GM21423 (cell line): ENCODE measurements at regions not wholly inside any gene's neighbourhood (a gene's known extent, or its start where the extent isn't known, plus 50 kb on each side); places are given as distances from the start of the nearest gene placed in this dataset.
"Not testable (repeated sequence)": the region's sequence is repeated elsewhere in the genome, so short reads cannot be mapped to it uniquely, and the experiment has no call there.

Experiments used
- ATAC-seq: cut with Tn5 transposase; IDR thresholded peaks from one replicate; pipeline ENCODE4 v1.9.1; 2021; ENCODE audit warnings: mild to moderate bottlenecking, moderate library complexity; ENCODE audit not compliant: unreplicated experiment

DNA sequence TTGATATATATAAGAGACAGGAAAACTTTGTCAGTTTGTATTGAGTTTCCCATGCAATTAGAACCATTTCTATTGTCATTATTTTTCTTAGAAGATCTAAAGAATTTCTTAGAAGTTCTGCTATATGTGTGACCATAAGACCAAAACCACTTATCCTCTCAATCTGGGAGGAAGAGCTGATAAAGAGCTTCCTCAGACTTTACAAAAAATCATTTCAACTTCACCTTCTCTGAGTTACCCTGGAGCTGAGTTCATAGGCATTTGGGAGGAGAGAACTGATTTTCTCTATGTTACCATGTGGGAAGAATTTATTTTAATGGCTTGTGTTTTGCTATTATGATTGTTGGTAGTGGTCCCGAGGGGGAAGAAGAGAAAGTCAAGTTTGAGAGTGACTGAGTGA is 329.3 kb downstream of the GPD2 start:
- no peak for ATAC-seq

DNA sequence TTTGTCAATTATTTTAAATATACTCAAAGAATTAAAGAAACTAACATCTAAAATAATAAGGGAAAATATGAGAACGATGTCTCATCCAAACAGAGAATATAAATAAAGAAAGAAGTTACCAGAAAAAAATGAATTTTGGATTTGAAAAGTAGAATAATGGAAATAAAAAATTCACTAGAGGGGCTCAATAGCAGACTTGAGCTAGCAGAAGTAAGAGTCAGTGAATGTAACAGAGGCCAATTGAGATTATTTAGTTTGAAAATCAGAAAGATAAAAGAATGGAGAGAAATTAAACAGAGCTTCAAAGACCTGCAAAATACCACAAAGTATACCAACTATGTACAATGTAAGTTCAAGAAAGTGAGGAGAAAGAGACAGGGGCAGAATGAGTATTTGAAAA is 333.6 kb downstream of the GPD2 start:
- no peak for ATAC-seq

DNA sequence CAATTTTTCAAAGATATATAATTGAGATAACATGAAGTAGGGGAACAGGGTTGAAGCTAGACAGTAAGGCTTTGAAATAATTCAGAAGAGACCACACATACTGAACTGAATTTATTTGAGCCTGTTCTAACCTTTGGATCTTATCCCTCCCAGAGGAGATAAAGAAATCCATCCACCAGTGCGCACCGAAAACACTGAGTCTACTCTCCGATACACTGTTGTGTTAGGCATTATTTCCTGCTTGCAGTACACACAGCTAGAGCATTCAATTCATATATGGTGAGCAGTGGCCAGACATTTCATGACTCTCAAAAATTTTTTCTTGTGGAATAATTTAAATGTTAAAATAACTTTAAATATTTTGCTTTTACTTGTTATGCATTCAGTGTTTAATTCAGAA is 342.7 kb downstream of the GPD2 start:
- no peak for ATAC-seq

DNA sequence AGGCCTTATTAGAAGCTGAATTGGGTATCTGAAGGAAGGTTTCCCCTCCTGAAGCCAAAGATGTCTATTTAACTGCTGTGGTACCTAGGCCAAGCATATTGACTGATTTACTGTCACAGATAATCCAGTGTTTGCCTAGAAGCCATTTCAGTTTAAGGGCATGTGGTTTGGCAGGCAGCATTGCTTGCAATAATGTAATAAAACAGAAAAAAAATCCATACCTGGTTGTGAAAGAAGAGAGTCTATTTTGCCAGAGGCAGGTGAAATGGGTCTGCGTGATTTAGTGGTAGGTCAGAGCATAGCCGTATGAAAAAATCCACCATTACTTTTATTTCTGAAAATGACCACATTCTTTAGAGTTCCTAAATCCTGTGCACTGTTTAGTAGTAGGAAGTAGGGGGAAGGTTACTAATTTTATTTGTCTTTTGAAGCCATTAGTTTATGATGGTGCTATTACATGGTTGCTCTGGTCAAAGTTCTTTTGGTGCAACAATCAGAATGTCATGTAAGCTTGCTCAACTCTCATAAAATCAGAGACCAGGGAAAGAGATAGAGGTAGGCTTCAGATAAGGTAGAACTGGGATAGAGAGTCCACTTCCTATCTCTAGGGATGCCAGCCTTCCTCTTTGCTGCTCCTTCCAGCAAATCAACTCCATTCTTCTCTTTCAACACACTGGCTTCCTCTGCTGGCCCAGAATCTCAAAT is 343.4 kb downstream of the GPD2 start:
- ATAC-seq = no peak

DNA sequence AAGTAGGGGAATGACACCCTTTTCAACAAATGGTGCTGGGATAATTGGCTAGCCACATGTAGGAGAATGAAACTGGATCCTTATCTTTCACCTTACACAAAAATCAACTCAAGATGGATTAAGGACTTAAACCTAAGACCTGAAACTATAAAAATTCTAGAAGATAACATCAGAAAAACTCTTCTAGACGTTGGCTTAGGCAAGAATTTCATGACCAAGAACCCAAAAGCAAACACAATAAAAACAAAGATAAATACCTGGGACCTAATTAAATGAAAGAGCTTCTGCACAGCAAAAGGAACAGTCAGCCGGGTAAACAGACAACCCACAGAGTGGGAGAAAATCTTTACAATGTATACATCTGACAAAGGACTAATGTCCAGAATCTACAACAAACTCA is 345.5 kb downstream of the GPD2 start:
- not testable (repeated sequence) for ATAC-seq

DNA sequence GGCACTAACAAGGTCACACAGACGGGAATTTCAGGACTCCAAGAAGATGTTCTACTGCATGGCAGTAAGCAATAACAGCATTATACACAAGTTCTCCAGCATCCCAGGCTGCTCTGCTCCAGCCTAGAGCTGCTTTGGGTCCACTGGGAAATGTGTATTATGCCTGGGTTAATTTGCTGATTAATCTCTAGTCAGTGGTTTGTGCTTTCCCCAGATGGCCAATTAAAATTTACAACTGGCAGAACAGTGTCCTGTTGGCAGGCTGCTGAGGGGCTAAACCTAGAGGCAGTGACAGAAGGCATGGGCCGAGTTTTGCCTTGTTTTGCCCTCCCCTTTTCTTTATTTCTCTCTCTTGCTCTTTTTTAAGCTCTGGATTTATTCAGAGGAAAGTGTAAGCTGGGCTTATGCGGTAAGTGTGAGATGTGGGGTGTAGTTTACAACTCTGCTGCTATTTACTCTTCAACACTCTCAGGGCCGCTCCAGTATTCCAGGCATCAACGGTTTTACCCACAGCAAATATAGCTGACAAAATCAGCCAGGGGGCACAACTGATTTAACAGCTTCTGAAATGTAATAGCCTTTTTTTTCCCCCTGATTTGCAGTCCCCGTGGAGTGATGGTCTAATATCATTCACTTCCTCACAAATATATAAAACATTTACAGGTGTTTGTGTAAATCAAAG is 348.0 kb downstream of the GPD2 start:
- no peak for ATAC-seq

DNA sequence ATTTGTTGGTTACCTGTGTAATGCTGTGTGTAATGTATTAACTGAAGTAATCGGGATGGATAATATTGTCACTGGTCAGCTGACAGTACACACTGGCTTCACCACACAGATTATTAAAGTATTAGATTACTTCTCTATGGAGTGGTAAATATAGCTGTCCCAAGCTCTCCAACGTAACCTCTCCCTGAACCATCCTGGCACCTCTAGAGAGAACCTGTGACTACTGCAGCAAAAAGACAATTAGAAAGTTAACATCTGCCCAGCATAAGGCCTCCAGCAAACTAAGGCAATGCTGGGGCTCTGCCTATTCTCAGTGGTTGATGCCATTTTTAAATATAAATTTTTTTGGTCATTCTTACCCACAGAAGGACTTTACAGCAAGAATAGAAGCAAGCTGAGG is 351.3 kb downstream of the GPD2 start:
- no peak for ATAC-seq

DNA sequence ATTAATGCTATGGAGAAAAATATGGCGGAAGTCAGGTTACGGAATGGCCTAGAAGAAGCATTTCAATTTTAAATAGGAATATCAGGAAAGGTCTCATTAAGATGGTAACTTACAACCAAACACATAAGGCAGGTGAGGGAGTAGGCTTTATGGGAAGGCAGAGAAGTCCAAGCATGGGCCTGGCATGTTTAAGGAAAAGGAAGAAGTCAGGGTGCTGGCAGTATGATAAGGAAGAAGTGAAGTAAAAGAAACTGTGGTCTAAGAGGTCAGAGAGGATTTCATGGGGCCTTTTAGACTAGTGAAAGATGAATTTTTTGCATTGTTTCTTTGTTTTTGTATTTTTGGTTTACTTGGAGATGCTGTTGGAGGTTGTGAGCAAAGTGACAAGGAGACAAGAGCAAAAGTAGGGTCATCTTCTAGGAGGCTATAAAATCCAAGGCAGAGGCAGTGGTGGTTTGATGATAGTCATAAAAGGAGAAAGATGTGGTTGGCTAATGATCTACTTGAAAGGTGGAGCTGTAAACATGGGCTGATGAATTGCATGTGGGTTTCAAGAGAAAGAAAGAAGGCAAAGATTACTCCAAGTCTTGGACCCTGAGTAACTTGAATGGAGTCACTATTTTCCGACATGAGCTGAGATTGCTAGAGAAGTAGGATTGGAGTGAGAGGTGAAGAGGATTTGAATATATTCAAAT is 354.3 kb downstream of the GPD2 start:
- no peak for ATAC-seq

DNA sequence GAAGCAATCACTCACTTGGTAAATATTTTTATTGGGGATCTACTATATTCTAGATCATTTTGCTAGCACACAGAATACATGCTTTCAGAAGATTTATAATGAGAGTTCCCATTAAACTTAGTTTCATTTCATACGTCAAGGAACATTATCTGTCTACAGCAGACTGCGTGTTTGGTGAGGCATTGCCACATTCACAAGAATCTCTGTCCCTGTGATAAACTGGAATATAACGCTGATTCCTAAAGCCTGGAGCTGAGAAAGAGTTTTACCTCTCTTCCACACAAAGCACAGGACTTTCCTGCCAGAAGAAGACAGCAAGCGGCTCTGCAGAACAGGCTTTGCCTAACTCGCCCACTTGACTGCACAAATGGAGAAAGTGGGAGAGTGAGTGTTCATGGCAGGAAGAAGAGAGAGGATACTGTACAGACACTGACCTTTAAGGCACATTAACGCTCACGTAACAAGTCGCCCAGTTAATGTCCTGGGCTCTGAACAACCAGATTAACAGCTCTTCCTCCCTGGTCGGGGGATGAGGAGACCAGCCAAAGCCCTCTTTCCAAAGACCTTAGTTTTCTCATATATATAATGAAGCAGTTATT is 356.2 kb downstream of the GPD2 start:
- no peak for ATAC-seq

DNA sequence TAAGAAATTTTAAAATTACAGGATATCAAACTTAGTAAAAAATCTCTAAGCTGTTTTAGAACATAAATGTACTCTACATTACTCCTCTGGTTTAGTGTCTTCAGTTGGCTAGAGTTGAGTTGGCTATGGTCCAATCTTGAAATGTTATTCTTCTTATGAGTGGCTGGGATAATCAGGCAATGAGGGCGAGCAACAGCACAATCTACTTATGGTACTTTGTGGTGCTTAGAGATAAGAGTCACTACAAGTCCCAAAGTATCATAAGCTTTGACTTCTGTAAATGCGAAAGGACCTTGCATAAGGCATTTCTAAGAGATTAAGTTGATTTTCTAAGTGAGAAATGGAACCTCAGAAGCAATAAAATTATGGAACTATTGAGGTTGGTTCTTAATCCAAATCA is 361.7 kb downstream of the GPD2 start:
- no peak for ATAC-seq

DNA sequence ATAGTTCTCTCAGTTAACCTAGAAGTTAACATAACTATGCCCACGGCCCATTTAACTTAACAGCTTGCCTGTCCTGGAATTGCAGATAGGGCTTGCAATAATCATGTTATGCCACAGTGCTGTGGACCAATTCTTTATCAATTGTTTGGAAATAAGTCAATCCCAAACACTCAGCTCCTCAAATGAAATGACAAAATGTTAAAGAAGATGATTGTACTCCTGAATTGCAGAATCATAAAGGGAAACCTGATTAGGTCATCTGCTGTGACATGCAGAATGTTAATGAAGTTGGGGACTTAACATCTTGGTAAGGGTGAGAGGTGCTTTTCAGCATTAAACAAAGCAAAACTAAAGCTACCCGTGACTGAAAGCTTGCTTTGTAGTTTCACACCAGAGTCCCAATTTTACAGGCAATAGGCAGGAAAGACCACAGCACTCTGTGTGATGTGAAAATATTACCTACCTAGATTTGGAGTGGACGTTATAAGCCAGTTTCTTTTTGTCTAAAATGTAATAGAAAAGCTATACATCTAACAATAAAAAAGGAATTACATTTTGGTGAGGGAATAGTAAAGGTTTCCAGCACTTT is 364.0 kb downstream of the GPD2 start:
- ATAC-seq = no peak

DNA sequence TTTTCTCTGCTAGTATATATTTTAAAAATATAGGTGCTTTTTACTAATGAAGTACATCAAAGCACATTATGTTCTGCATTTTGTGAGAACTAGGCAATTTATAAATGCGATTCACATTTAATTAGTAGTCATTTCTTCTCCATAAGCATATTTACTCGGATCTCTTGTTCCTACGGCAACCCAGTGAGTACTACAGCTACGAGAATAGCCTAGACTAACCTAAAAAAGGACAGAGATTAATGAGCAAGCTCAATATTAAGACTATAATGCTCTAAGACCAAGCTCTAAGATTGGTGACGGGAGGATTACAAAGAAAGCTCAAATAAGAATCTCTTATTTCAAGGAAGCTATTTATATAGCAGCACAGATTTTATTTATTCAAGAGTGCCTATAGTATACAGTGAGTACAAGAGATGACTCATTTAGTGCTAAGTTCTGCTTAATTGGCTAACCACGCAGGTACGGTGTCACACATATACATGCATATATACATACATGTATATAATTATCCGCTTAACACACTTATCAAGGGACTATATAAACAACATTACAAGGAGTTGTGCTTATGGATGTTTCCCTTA is 364.7 kb downstream of the GPD2 start:
- ATAC-seq = no peak

DNA sequence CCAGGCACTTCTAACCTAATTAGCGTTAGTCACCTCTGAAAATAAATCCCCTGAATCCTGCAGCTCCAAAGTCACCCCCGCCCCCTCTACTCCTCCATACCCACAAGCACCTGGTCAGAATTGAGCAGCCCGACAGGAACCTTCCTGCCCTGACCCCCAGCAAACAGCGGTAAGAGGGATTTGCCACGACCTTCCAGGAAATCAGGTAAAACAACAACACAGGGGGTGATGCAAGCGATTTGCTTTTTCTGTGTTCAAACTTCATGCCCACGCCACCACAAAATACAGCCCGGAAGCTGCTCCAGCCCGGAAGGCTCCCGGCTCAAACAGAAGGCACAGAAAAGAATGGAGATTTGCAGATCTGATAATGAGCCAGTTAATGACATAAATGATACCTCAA is 367.1 kb downstream of the GPD2 start:
- no peak for ATAC-seq

DNA sequence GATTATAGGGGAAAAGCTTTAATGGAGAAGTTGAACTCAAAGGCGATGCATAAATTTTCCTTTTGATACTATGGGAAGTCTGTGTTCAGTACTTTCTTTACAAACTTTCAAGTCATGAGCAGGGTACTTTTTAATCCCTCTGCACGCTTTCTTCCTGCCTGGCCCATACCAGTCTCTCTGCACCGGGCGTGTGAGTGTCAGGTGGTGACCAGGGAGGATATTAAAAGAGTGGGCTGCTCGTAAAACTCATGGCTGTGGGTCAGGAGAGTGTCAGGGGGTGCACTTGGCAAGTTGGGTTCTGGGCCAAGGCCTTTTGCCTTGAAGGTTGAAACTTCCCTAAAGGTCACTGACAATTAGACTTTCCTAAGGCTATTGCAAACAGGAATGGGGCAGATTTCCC is 367.8 kb downstream of the GPD2 start:
- ATAC-seq = no peak

DNA sequence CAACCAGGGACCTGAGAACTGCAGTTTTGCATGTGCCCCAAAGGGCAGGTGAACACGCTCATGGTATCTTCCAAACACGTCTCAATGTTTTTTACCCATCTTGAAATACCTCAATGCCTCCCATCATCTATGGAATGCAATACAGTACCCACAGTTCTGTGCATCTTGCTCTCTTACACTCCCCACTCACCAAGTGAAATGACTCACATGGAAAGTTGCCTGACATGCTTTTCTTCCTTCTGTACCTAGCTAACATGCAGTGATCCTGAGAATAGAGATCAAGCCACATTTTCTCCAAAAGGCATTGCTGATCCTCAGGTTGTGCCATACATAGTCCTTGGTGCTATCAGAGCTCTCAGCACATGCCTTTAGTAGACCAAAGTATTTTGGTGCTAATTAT is 373.9 kb downstream of the GPD2 start:
- ATAC-seq = no peak

DNA sequence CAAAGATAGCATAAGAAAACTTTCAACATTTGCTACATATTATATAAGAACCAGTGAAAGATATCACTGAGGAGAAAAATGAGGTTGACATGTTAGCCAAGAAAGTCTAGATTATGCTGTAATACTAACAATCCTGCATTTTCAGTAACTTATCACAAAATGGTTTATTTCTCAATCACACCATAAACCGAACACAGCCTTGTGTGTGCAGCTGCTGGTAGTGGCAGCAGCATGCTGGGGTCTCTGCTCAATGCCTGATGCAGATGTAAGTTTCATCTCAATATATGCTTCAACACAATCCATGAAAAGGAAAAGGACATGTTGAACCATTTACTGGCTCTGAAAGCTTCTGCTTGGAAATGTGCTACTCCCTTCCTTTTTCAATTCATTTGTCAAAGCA is 376.3 kb downstream of the GPD2 start:
- ATAC-seq = no peak

DNA sequence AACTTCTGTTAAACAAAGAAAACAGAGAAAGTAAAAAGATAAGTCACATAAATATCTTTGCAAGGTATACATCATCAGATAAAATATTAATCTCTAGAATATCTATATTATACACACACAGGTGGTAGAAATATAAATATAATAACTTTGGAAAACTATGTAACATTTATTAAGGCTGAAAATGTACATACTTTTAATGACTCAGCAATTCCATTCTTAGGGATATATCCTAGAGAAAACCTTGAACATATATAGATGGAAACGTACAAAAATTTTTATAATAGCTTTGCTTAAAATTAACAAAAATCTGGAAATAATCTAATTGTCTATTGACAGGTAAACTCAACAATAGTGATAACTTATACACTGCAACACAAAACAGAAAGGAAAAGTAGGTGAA is 381.3 kb downstream of the GPD2 start:
- no peak for ATAC-seq

DNA sequence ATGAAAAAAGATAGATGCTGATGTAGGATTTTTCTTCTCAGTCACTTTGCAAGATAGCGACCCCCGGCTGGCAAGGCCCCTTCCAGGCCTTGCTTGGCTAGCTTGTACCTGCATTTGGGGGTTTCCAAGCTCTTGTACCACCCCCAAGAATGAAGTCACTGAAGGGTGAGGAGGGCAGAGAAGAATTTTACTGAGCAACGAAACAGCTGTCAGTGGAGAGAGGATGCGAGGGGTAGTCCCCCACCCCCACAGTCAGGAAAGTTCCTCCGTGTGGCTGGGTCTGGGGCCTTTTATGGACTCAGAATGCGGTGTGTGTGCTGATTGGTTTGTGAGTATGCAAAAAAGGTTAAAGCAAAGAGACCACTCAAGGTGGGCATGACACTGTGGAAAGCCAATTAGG is 382.0 kb downstream of the GPD2 start:
- ATAC-seq = no peak

DNA sequence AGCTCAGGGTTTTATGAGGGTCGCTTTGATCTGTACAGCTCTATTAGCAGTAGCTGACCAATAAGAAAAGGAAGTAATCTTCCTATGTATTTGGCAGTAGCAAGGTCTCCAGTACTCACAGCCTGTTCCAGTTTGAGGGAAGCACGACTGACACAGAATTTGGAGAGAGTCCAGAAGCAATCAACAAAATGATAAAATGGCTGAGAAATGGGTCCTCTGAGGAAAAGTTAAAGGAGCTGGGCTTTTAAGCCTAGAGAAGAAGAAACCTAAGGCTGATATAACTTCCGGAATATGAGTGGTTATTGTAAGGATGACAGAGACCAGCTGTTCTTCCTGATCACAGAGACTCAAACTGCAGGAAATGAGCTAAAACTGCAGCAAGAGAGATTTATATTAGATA is 382.8 kb downstream of the GPD2 start:
- no peak for ATAC-seq

DNA sequence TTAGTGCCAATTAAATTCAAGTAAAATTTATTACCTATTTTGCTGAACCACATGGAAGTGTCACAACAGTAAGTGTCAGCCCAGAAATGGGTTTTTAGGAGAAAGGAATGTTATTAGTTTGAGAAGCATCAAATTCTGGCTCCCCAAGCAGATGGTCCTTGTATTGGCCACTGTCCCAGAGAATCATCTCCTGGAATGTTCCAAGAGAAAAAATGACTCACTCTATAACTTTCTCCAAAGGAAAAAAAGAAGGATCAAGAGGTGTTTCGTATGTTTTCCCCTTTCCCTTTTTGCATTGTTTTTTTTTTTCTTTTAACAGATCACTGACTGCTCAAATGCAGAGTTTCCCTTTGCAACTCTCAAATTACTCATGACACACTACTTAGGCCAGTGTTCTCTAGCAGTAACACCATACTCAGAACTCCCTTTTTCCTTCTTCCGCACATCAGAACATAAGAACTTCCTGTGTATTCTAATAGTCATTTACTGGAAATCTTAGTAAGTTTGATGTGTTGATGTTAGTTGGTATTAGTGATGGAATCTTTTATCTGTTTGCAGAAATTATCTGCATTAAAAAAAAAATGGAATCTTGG is 390.3 kb downstream of the GPD2 start:
- ATAC-seq = no peak

DNA sequence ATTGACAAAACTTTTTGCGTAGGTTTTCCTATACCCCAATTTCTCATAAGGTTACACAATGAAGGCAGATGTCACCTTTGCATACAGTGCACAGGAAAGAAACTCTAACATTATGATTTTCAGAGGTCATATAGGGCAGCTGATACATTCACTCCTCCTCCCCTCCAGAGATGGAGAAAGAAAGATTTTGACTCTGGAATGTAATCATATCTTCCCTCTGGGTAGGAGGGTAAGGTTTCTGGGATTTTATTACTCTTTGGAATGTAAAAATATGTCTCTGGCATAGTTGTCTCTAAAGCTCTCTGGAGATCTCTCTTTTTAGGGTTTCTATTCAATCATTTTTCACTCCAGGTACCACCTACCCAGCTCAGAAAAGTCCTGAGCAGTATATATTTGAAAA is 398.3 kb downstream of the GPD2 start:
- ATAC-seq = no peak
